KBM-7 (cell line): ENCODE measurements at regions not wholly inside any gene's neighbourhood (a gene's known extent, or its start where the extent isn't known, plus 50 kb on each side); places are given as distances from the start of the nearest gene placed in this dataset.
"Not testable (repeated sequence)": the region's sequence is repeated elsewhere in the genome, so short reads cannot be mapped to it uniquely, and the experiment has no call there.

Experiments
- DNase-seq: peaks from one replicate; pipeline ENCODE4 v3.0.0-alpha.2; 2015
- in situ Hi-C: fragments of 300-500 bp; cut with MboI; formaldehyde crosslinking; loops from 2 replicates; pipeline ENCODE4 v1.14.3; 2020; ENCODE audit warnings: low sequenced_read_pairs, low pct_unique_long_range_greater_than_20kb, mixed read lengths

DNA sequence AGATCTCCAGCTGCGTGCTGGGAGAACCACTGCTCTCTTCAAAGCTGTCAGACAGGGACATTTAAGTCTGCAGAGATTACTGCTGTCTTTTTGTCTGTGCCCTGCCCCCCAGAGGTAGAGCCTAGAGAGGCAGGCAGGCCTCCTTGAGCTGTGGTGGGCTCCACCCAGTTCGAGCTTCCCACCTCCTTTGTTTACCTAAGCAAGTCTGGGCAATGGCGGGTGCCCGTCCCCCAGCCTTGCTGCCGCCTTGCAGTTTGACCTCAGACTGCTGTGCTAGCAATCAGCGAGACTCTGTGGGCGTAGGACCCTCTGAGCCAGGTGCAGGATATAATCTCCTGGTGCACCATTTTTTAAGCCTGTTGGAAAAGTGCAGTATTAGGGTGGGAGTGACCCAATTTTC is 128.6 kb downstream of the ACTR3 start:
- DNase-seq, in situ Hi-C loops: not testable (repeated sequence)

DNA sequence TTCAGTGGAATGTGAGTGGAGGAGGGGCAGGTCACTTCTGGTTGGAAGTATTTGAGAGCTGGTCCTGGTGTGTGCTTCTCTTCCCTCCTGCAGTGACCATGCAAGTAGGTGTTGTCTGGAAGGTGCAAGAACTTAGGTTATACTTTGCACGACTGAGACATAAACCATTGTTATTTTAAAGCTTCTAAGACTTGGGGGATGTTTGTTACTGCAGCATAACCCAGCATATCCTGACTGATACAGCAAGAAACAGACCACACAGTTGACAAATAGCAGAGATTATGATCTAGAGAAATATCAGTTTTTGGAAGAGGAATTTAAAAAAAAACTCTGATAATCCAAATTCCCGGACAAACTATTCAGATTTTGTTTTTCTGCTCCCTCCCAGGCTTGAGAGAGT is 130.8 kb downstream of the ACTR3 start:
- in situ Hi-C loops: no loop called here
- DNase-seq: no peak

DNA sequence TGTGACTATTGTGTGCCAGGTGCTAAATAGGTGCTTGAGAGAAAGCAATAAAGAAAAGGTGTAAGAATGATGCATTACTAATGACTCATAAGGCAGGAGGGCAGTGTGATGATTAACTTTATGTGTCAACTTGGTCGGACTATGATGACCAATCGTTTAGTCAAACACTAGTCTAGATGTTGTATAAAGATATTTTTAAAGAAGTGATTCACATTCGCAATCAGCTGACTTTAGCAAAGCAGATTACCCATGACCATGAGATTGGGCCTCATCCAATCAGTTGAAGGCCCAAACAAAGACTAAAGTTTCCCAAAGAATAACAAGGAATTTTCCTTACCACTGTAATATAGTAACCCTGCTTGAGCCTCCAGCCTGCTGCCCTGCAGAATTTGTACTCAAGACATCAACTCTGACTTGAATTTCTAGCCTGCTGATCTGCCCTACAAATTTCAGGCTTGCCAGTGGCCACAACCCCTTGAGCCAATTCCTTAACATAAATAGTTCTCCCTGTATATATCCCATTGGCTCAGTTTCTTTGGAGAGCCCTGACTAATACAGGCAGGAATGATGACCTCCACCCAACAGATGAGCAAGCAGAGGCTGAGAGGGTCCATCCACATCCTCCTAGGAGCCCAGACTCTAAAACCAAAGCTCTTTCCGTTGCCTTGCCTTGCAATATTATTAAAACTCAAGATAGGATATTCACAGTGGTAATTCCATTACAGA is 132.6 kb downstream of the ACTR3 start:
- DNase-seq: no peak
- in situ Hi-C loops: no loop called here

DNA sequence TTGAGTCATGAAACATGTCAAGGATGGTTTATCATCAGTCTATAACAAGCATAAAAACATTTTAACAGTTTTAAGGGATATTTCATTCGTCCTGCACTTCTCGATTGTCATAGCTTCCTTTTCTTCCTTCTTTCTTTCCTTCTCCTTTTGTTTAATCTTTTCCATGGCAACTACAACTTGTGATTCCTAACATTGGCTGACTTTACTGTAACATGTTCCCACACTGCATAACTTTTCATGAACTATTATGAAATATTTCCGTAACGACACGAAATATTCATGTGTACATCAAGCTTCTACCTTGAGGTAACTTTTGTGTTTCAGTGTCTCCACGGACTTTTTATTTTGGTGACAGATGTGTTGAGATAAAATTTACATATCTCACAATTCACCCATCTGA is 134.4 kb downstream of the ACTR3 start:
- in situ Hi-C loops: no loop called here
- no peak for DNase-seq

GRCh38 chr2:114025030-114025429 is 135.1 kb downstream of the ACTR3 start:
- in situ Hi-C loops: no loop called here
- DNase-seq: no peak

DNA sequence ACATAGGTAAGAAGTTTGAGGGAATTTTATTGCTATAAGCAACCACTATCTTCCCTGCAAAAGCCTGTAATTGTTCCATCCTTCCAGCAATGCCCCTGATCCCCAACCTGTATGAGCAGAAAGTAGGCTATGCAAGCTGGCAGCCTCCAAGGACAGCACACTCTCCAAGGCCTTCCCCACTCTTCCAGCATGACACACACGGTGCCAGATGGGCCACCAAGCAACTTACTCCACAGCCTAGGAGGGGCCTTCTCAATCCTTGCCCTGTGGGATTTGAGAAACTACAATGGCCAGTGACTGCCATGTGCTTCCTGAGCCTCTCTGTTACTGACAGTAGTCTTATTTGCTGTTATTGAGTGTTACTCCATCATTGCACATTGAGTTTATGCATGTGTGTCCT is 137.5 kb downstream of the ACTR3 start:
- in situ Hi-C loops: no loop called here

GRCh38 chr2:114031605-114032505 is 142.0 kb downstream of the ACTR3 start:
- in situ Hi-C loops: no loop called here
- no peak for DNase-seq

More for the DNA sequence above, 137.5 kb downstream of the ACTR3 start:
- DNase-seq: no peak

DNA sequence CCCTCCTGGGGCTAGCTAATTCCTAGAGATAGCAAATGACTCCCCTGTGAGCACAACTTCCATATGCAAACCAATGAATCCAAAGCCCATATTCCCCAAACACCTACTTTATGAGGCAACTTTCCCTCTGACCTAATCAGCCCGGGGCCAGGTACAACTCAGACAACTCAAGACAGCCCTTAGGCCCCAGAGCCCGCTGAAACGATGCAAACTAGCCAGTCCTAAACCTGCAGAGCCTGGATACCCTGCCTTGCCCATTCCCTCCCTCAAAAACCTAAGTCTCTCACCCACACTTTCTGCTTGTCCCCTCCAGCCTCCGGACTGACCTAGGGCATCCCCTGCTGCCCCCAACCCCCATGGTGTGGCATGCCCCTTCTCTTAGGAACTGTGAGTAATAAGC is 142.8 kb downstream of the ACTR3 start:
- in situ Hi-C loops: no loop called here
- DNase-seq: no peak

GRCh38 chr2:114034742-114035141 is 144.9 kb downstream of the ACTR3 start:
- in situ Hi-C loops: no loop called here
- DNase-seq: no peak

- DNase-seq: no peak
- in situ Hi-C loops: no loop called here
Observed at GRCh38 chr2:114038710-114039109, 148.8 kb downstream of the ACTR3 start.

GRCh38 chr2:114039677-114040076 is 149.8 kb downstream of the ACTR3 start:
- in situ Hi-C loops: no loop called here
- no peak for DNase-seq

GRCh38 chr2:114040826-114041225 is 150.9 kb downstream of the ACTR3 start:
- in situ Hi-C loops: no loop called here
- DNase-seq: no peak

GRCh38 chr2:114044985-114045384 is 155.1 kb downstream of the ACTR3 start:
- DNase-seq: no peak
- in situ Hi-C loops: no loop called here

DNA sequence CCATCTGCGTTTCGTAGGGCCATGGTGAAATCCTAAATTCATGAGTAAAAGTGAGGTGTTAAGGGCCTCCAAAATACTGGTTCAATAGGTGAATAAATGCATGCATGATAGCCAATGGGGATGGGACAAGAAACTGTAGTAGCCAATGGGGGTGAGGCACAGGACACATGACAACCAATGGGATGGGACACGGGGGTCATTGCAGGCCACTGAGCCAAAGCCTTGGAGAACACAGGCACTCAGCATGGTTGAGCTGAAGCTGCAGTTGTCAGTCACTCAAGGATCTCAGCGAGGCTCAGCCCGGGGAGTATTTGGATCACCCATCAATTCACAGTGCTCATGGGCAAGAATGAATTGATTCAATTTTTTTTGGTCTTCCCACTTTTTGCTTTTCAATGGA is 156.5 kb downstream of the ACTR3 start:
- in situ Hi-C loops: no loop called here
- no peak for DNase-seq

DNA sequence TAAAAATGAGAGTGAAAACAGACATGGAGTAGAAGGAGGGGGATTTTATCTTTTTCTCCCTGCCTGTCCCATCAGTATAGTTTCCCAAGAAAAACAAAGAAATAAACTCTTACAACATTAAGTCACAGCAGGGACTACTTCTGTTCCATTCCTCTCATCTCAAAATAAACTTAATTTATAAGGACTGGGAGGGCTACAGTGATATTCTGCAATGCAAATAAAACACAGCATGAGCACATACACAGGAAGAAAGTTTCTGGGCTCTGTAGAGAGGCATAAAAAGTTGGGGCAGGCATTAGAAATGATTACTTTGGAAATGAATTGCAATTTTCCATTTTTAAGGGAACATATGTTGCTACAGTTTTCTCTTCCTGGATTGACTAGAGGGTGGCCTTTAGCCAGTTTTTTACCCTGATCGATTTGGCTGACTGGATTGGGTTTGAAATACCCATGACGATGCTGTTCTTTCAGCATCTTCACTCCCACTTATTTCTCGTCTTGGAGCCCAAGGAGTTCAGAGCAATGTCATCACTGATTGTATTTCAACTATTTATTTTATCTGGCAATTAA is 157.1 kb downstream of the ACTR3 start:
- in situ Hi-C loops: no loop called here
- no peak for DNase-seq

DNA sequence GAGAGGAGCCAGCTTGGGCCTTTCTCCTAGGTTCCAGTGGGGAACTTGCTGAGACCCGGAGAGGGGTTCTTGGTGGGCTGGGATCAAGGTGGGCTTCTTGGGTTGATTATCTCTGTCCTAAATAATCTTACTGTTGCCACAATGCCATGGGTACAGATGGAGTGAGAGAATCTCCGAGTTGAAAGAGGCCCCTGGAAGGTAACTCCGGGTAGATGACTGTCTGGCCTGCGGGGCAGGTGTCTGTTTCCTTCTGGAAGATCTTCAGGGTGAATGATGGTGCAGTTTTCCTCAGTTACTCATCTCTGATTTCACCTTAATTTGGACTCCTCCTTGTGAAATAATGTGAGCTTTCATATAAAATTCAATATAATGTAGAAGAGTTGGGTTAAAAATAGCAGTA is 159.4 kb downstream of the ACTR3 start:
- in situ Hi-C loops: no loop called here
- no peak for DNase-seq

DNA sequence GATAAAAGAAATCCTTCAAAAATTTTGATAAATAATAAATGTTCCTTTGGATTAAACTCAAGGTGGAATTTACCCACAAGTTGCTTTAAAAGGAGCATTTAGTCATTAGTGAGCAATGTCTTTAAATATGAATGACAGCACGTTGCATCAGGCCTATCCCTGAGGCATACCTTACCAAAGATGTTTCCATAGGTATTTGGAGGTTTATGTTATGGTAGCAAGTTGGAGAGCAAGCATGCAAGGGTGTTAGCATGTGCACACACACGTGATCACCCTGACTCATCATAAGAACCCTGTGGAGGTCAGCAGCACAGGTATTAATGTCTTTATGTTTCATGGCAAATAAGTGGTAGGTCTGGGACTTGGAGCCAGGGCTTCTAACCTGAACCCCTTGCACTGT is 159.9 kb downstream of the ACTR3 start:
- in situ Hi-C loops: no loop called here
- no peak for DNase-seq

DNA sequence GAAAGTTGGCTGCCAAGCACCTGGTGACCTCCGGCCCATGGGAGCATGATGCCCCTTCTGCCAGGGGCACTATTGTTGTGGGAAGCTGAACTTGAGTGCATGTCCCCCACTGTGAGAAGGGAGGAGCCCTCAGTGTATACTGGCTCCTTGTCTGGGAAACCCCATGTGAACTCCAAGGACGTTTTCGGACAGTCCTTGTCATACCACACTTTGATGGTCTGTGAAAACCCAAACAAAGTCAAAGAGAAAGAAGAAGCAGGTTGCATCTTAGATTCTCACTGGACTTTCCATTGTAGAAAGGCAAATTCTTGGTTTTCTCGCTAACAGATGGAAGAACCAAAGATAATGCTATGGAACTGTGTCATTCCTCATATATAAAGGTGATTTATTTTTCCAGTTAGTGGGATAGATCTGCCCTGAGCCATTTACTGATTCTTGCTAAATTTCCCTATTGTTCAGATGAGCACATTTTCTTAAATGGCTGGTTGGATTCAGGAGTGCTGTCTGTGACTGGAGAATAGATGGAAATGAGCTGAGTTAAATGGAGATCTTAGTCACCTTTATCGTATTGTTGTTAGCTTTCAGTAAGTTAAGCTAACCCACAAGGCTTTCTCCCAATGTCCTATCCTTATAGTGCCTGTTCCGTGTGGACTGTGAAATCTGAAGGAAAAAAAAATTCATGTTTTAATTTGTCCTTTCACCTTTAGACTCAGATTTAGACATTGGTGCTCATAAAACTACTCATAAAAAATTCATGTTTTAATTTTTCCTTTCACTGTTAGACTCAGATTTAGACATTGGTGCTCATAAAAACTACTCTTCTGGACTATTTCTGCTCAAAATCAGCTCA is 166.6 kb downstream of the ACTR3 start:
- no peak for DNase-seq

DNA sequence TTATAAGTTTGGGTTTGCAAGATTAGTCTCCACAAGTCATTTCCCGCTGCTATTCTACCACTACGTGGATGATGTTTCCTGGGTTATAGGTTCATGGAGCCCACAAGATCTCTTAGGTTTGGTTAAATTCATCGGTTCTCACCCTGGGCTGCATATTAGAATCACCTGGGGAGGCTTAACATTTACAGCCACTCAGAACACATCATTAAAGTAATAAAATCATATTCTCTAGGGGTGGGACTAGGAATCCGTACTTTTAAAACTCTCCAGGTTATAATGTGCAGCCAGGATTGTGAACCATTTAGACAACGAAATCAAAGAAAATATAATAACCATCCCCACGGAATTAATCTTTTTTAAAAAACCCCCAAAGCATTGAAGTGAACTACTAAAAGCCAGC is 167.7 kb downstream of the ACTR3 start:
- in situ Hi-C loops: no loop called here
- DNase-seq: no peak

More for the DNA sequence above, 166.6 kb downstream of the ACTR3 start:
- in situ Hi-C loops: no loop called here
